Astrocyte (in vitro differentiated cells and primary cell): ENCODE measurements at regions not wholly inside any gene's neighbourhood (a gene's known extent, or its start where the extent isn't known, plus 50 kb on each side); places are given as distances from the start of the nearest gene placed in this dataset.

ENCODE experiments used
- DNase-seq: peaks from one replicate; pipeline ENCODE4 v3.0.0-alpha.2; 2010; ENCODE audit warnings: low read depth
- FAIRE-seq: peaks from 2 replicates; lab custom pipeline; 2011; peaks lifted over from hg19 to GRCh38; lab: Jason Lieb, UNC
- H2AFZ ChIP-seq: 2 replicates; pipeline ENCODE4 v1.6.0; 2012; ENCODE audit warnings: low read depth, low read length, inconsistent platforms
- H3K27ac ChIP-seq: 2 replicates; pipeline ENCODE4 v1.5.1; 2011; ENCODE audit warnings: low read depth, low read length, inconsistent platforms
- H3K27me3 ChIP-seq: 2 replicates; pipeline ENCODE4 v1.6.0; 2011; ENCODE audit warnings: low read length, inconsistent platforms; ENCODE audit not compliant: insufficient read depth
- H3K36me3 ChIP-seq: 2 replicates; pipeline ENCODE4 v1.5.1; 2011; ENCODE audit warnings: low read length, inconsistent platforms; ENCODE audit not compliant: insufficient read depth
- H3K4me1 ChIP-seq: 2 replicates; pipeline ENCODE4 v1.5.1; 2011; ENCODE audit warnings: low read length, inconsistent platforms; ENCODE audit not compliant: insufficient read depth
- H3K4me2 ChIP-seq: 2 replicates; pipeline ENCODE4 v1.6.0; 2012; ENCODE audit warnings: low read length, inconsistent platforms
- H3K4me3 ChIP-seq: 2 replicates; pipeline ENCODE4 v1.5.1; 2011; ENCODE audit warnings: low read depth, mild to moderate bottlenecking, low read length, inconsistent platforms; ENCODE audit not compliant: insufficient read depth
- H3K79me2 ChIP-seq: 2 replicates; pipeline ENCODE4 v1.6.0; 2012; ENCODE audit warnings: mild to moderate bottlenecking, low read length, inconsistent platforms; ENCODE audit not compliant: insufficient read depth
- H3K9ac ChIP-seq: 2 replicates; pipeline ENCODE4 v1.6.0; 2012; ENCODE audit warnings: mild to moderate bottlenecking, low read length, inconsistent platforms
- H3K9me3 ChIP-seq: 2 replicates; pipeline ENCODE4 v1.5.1; 2012; ENCODE audit warnings: low read depth, mild to moderate bottlenecking, low read length, inconsistent platforms; ENCODE audit not compliant: insufficient read depth
- H4K20me1 ChIP-seq: 2 replicates; pipeline ENCODE4 v1.6.0; 2012; ENCODE audit warnings: low read length, inconsistent platforms; ENCODE audit not compliant: insufficient read depth
- H3K27ac Mint-ChIP-seq: one replicate; pipeline ENCODE4 v1.8.0; 2021; ENCODE audit warnings: mild to moderate bottlenecking, mixed read lengths; ENCODE audit not compliant: unreplicated experiment
- H3K27me3 Mint-ChIP-seq: one replicate; pipeline ENCODE4 v1.8.0; 2021; ENCODE audit warnings: low read depth, mixed read lengths; ENCODE audit not compliant: unreplicated experiment
- H3K36me3 Mint-ChIP-seq: one replicate; pipeline ENCODE4 v1.8.0; 2021; ENCODE audit warnings: low read depth, mixed read lengths; ENCODE audit not compliant: unreplicated experiment
- H3K4me1 Mint-ChIP-seq: one replicate; pipeline ENCODE4 v1.8.0; 2021; ENCODE audit warnings: low read depth, mixed read lengths; ENCODE audit not compliant: unreplicated experiment
- H3K4me3 Mint-ChIP-seq: one replicate; pipeline ENCODE4 v1.8.0; 2021; ENCODE audit warnings: mild to moderate bottlenecking, moderate library complexity, mixed read lengths; ENCODE audit not compliant: unreplicated experiment
- H3K9me3 Mint-ChIP-seq: one replicate; pipeline ENCODE4 v1.8.0; 2021; ENCODE audit warnings: mild to moderate bottlenecking, mixed read lengths; ENCODE audit not compliant: unreplicated experiment
- CTCF ChIP-seq: IDR thresholded peaks from 2 replicates; pipeline ENCODE4 v1.5.1; 2011; ENCODE audit warnings: low read depth, mild to moderate bottlenecking, inconsistent platforms, low read length, moderate library complexity; ENCODE audit not compliant: insufficient read depth
- EZH2 ChIP-seq: IDR thresholded peaks from 2 replicates; pipeline ENCODE4 v1.6.1; 2012; ENCODE audit warnings: mild to moderate bottlenecking, low read length, inconsistent platforms; ENCODE audit not compliant: insufficient read depth

- no peak overlapping the region for H3K27ac Mint-ChIP-seq
- H3K27me3 Mint-ChIP-seq = no peaks in the 10 kb centered on the region
- no peak overlapping the region for H3K27ac ChIP-seq
- DNase-seq = peak; percentile 39
- no peak overlapping the region for H3K9ac ChIP-seq
- H3K9me3 ChIP-seq = no peaks in the 10 kb centered on the region
- H3K4me2 ChIP-seq = no peak overlapping the region
- TF ChIP-seq EZH2 (no peak), CTCF (peak; percentile 41)
- no peak for FAIRE-seq
- no peaks in the 10 kb centered on the region for H3K36me3 Mint-ChIP-seq
- no peaks in the 10 kb centered on the region for H3K79me2 ChIP-seq
- H3K4me3 Mint-ChIP-seq = no peak overlapping the region
- H4K20me1 ChIP-seq = no peaks in the 10 kb centered on the region
- H3K4me1 Mint-ChIP-seq = no peaks in the 10 kb centered on the region
- no peaks in the 10 kb centered on the region for H3K27me3 ChIP-seq
- no peaks in the 10 kb centered on the region for H3K4me1 ChIP-seq
- H2AFZ ChIP-seq = no peak overlapping the region
- no peaks in the 10 kb centered on the region for H3K9me3 Mint-ChIP-seq
- no peaks in the 10 kb centered on the region for H3K36me3 ChIP-seq
- H3K4me3 ChIP-seq = no peak overlapping the region
These were observed 1995.9 kb downstream of the C4orf33 start for GRCh38 chr4:131091896-131092295.

GRCh38 chr4:131093303-131093702 is 1997.4 kb downstream of the C4orf33 start:
- no peaks in the 10 kb centered on the region for H3K9me3 Mint-ChIP-seq
- DNase-seq = no peak
- no peak overlapping the region for H3K4me3 Mint-ChIP-seq

More at GRCh38 chr4:131093303-131093702, 1997.4 kb downstream of the C4orf33 start:
- Histone ChIP-seq H3K27me3 (no peaks in the 10 kb centered on the region), H3K4me3 (no peak overlapping the region), H3K27ac (no peak overlapping the region), H3K9me3 (no peaks in the 10 kb centered on the region), H3K9ac (no peak overlapping the region), H3K4me1 (no peaks in the 10 kb centered on the region), H2AFZ (no peak overlapping the region), H3K36me3 (no peaks in the 10 kb centered on the region), H3K4me2 (no peak overlapping the region), H4K20me1 (no peaks in the 10 kb centered on the region), H3K79me2 (no peaks in the 10 kb centered on the region)
- FAIRE-seq = no peak
- Mint-ChIP-seq H3K27ac (no peak overlapping the region), H3K4me1 (no peaks in the 10 kb centered on the region), H3K27me3 (no peaks in the 10 kb centered on the region), H3K36me3 (no peaks in the 10 kb centered on the region)
- TF ChIP-seq EZH2 = no peak
- TF ChIP-seq CTCF = no peak
